ENCODE measurements at regions not wholly inside any gene's neighbourhood (a gene's known extent, or its start where the extent isn't known, plus 50 kb on each side); places are given as distances from the start of the nearest gene placed in this dataset.

GRCh38 chr3:44173263-44173662 lies 68.4 kb upstream of the TOPAZ1 start:
- TF ChIP-seq POLR2A (IDR thresholded peaks at IDR 0.05) (no peak), CTCF (IDR thresholded peaks at IDR 0.05) (no peak), POLR2AphosphoS5 (IDR thresholded peaks at IDR 0.05; ENCODE audit: insufficient read depth in 1 of 2, low read depth in 1 of 2) (no peak)

Data from vagina (tissue), 2 donors.